Testis (tissue), 2 donors: ENCODE measurements at regions not wholly inside any gene's neighbourhood (a gene's known extent, or its start where the extent isn't known, plus 50 kb on each side); places are given as distances from the start of the nearest gene placed in this dataset.

ENCODE experiments used
- DNase-seq: peaks from one replicate; pipeline ENCODE4 v3.0.0-alpha.2; 2019
- H3K27ac ChIP-seq, 2 donors: fragments of 200-600 bp; sonication (generic); one replicate each; pipeline ENCODE4 v1.5.1; 2019
- H3K27me3 ChIP-seq: fragments of 200-600 bp; sonication (generic); one replicate; pipeline ENCODE4 v1.5.1; 2019
- H3K36me3 ChIP-seq: fragments of 200-600 bp; sonication (generic); one replicate; pipeline ENCODE4 v1.5.1; 2017; ENCODE audit warnings: low read depth; ENCODE audit errors: missing control alignments
- H3K4me1 ChIP-seq: fragments of 200-600 bp; sonication (generic); one replicate; pipeline ENCODE4 v1.5.1; 2019
- H3K4me3 ChIP-seq, 2 donors: fragments of 200-600 bp; sonication (generic); one replicate each; pipeline ENCODE4 v1.5.1; 2017 to 2019
- H3K9me3 ChIP-seq: fragments of 200-600 bp; sonication (generic); one replicate; pipeline ENCODE4 v1.5.1; 2017
- POLR2A ChIP-seq: fragments of 450-650 bp; IDR thresholded peaks from one replicate; pipeline ENCODE4 v1.6.1; 2017; ENCODE audit warnings: antibody characterized with exemption, mild to moderate bottlenecking, moderate library complexity
- WGBS, 2 donors: methylation state at CpG; one replicate each; pipeline ENCODE4 v1.1.5; 2018; 5-methylcytosine and 5-hydroxymethylcytosine counted together
- intact Hi-C: fragments of 100-400 bp; cut with DNase I; formaldehyde crosslinking; loops from one replicate; pipeline ENCODE4 v1.15.1; 2023; ENCODE audit warnings: low total_unique reads
- TF ChIP-seq, protein P1 (sequence below), 3 experiments: fragments of 450-650 bp in 2 of 3; fragments of 200-600 bp in 1 of 3; sonication (generic) in 1 of 3; IDR thresholded peaks; one replicate each; pipeline ENCODE4 v1.5.1; 2016 to 2019; ENCODE audit warnings: antibody characterized with exemption in 3 of 3, mild to moderate bottlenecking in 2 of 3, moderate library complexity in 1 of 3

DNA sequence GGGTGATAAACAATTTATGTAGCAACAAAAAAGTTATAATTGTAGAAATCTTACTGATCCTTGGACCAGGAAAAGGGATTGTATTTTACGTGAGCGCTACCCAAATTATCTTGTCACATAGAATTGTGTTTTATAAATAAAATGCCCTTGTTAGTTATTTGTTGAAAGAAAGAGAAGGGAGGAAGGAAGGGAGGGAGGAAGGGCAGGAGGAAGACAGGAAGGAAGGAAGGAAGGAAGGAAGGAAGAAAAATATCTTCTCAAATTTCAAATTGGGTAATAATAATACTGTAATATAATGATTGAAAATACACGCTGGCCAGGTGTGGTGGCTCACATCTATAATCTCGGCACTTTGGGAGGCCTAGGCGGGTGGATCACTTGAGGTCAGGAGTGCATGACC is 206.2 kb upstream of the TLL1 start:
- H3K36me3 ChIP-seq: no peaks in the 10 kb centered on the region
- H3K9me3 ChIP-seq: no peaks in the 10 kb centered on the region
- H3K4me1 ChIP-seq: peaks cover 7% of the 10 kb centered on the region
- no peaks in the 10 kb centered on the region for H3K27me3 ChIP-seq
- 87 to 95% methylated on average over 5 of the region's 5 CpGs for WGBS, 2 donors
- TF ChIP-seq, protein P1, sequence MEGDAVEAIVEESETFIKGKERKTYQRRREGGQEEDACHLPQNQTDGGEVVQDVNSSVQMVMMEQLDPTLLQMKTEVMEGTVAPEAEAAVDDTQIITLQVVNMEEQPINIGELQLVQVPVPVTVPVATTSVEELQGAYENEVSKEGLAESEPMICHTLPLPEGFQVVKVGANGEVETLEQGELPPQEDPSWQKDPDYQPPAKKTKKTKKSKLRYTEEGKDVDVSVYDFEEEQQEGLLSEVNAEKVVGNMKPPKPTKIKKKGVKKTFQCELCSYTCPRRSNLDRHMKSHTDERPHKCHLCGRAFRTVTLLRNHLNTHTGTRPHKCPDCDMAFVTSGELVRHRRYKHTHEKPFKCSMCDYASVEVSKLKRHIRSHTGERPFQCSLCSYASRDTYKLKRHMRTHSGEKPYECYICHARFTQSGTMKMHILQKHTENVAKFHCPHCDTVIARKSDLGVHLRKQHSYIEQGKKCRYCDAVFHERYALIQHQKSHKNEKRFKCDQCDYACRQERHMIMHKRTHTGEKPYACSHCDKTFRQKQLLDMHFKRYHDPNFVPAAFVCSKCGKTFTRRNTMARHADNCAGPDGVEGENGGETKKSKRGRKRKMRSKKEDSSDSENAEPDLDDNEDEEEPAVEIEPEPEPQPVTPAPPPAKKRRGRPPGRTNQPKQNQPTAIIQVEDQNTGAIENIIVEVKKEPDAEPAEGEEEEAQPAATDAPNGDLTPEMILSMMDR (IDR thresholded peaks at IDR 0.05): no peak
- TF ChIP-seq POLR2A: no peak
- no peak overlapping the region for H3K27ac ChIP-seq
- DNase-seq: no peak
- no peak overlapping the region for H3K4me3 ChIP-seq
- intact Hi-C loops: no loop called here

DNA sequence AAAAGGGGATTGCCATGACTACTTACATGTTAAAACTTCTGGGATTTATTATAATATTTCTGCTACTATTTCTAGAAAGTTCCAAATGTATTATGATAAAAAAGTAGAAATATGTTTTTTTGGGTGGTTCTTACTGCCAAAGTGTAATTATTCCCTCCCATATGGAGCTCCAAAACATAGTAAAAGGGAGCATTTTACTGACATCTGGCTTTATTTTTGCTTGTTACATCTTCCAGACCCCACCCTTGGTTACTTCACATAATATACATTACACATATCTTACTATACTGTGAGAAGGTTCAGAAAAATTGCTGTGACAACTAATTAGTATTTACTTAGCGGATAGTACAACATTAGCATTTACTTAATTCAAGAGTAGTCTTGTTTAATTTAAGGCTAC is 205.1 kb upstream of the TLL1 start:
- H3K36me3 ChIP-seq: no peaks in the 10 kb centered on the region
- H3K4me3 ChIP-seq: no peak overlapping the region
- H3K9me3 ChIP-seq: no peaks in the 10 kb centered on the region
- peaks cover 7% of the 10 kb centered on the region for H3K4me1 ChIP-seq
- no peak for DNase-seq
- TF ChIP-seq, protein P1 (IDR thresholded peaks at IDR 0.05): no peak
- TF ChIP-seq POLR2A: no peak
- WGBS, 2 donors: 93% methylated on average over 1 of the region's 1 CpG
- H3K27ac ChIP-seq: no peak overlapping the region
- no peaks in the 10 kb centered on the region for H3K27me3 ChIP-seq
- intact Hi-C loops: no loop called here

DNA sequence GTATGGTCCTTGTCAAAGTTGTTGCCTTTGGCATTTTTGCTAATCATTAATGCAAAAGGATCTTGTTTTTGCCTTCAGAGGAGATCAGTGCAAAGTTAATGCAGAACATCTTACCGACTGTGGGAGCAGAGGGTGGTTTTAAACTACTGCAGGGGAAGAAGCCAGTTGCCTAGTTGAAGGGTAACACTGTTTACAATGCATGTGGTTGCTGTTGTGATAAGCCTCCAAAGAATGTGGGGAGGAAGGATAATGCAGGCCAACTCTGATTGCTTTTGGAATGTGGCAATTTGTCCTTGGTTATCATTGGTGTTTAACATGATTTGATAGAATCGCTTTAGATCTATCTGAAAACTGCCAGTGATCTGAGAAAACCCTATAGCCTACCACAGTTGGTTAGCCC is 204.3 kb upstream of the TLL1 start:
- no peak for DNase-seq
- Histone ChIP-seq H3K27me3 (no peaks in the 10 kb centered on the region), H3K36me3 (no peaks in the 10 kb centered on the region), H3K4me1 (peaks cover 7% of the 10 kb centered on the region), H3K4me3 (no peak overlapping the region), H3K27ac (no peak overlapping the region), H3K9me3 (no peaks in the 10 kb centered on the region)
- TF ChIP-seq POLR2A: no peak
- TF ChIP-seq, protein P1 (IDR thresholded peaks at IDR 0.05): no peak
- 38 to 51% methylated on average over 2 of the region's 2 CpGs for WGBS, 2 donors
- intact Hi-C loops: no loop called here

DNA sequence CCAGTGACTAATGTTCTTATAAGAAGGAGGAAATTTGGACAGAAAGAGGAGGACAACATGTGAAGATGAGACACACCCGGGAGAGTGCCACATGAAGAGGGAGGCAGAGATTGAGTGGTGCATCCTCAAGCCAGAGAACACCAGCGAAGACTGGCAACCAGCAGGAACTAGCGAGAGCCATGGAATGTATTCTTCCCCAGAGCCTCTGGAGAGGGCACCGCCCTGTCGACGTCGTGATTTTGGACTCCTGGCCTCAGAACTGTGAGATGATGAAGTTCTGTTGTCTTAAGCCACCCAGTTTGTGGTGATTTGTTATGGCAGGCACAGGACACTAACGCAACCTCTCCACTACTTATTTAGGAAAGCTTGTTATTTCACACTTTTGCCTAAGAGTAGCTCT is 196.0 kb upstream of the TLL1 start:
- H3K27me3 ChIP-seq: no peaks in the 10 kb centered on the region
- no peak overlapping the region for H3K27ac ChIP-seq
- no peak for DNase-seq
- no peak for TF ChIP-seq POLR2A
- TF ChIP-seq, protein P1 (IDR thresholded peaks at IDR 0.05): no peak
- 70 to 86% methylated on average over 8 of the region's 8 CpGs for WGBS, 2 donors
- intact Hi-C loops: no loop called here
- no peak overlapping the region for H3K4me3 ChIP-seq
- H3K4me1 ChIP-seq: no peaks in the 10 kb centered on the region
- H3K9me3 ChIP-seq: no peaks in the 10 kb centered on the region
- H3K36me3 ChIP-seq: no peaks in the 10 kb centered on the region

DNA sequence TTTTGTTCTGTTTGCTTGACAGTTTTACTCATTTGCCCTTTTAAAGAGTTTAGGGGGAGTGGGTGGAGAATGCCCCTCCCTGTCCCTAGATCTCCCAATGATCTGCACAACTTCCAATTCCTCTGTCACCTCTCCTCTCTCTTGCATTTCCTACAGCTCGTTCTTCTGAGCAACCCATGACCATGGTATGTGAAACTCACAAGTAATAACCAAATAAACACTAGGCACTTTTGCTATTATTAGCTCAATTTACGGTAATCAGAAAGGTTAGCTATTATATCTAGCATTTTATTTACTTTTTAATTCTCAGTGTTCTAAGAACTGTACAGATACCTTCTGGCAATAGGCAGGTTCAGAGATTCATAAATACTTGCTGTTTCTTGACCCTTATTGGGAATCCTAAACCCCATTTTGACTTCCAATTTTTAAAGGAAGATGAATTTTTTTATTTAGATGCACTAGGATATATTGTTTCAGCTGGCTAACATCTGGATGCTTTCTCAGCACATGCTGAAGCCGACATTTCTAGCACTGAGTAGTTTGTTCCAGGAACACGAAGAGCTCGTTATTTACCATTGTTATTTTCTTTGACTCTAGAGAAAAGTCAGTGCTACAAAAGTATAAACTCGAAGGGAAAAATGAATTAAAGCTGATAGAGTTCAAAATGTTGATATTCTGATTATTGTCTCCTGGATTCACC is 194.7 kb upstream of the TLL1 start:
- no peaks in the 10 kb centered on the region for H3K36me3 ChIP-seq
- H3K27me3 ChIP-seq: no peaks in the 10 kb centered on the region
- DNase-seq: no peak
- H3K27ac ChIP-seq: peak overlapping the region in 1 of 2 donors; percentile 34
- H3K4me3 ChIP-seq: no peak overlapping the region
- no peaks in the 10 kb centered on the region for H3K9me3 ChIP-seq
- H3K4me1 ChIP-seq: no peaks in the 10 kb centered on the region
- intact Hi-C loops: no loop called here
- WGBS, 2 donors: 47% methylated on average over 6 of the region's 6 CpGs
- TF ChIP-seq, protein P1 (IDR thresholded peaks at IDR 0.05): no peak
- no peak for TF ChIP-seq POLR2A
